ENCODE measurements at regions not wholly inside any gene's neighbourhood (a gene's known extent, or its start where the extent isn't known, plus 50 kb on each side); places are given as distances from the start of the nearest gene placed in this dataset.

GRCh38 chr7:52080493-52080892 lies 763.9 kb upstream of the COBL start:
- TF ChIP-seq, protein P1, sequence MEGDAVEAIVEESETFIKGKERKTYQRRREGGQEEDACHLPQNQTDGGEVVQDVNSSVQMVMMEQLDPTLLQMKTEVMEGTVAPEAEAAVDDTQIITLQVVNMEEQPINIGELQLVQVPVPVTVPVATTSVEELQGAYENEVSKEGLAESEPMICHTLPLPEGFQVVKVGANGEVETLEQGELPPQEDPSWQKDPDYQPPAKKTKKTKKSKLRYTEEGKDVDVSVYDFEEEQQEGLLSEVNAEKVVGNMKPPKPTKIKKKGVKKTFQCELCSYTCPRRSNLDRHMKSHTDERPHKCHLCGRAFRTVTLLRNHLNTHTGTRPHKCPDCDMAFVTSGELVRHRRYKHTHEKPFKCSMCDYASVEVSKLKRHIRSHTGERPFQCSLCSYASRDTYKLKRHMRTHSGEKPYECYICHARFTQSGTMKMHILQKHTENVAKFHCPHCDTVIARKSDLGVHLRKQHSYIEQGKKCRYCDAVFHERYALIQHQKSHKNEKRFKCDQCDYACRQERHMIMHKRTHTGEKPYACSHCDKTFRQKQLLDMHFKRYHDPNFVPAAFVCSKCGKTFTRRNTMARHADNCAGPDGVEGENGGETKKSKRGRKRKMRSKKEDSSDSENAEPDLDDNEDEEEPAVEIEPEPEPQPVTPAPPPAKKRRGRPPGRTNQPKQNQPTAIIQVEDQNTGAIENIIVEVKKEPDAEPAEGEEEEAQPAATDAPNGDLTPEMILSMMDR (IDR thresholded peaks at IDR 0.05; ENCODE audit: borderline replicate concordance, insufficient read depth, low read depth, low read length) = no peak
- H3K4me3 ChIP-seq (ENCODE audit: low read depth, low read length) = no peak overlapping the region

DNA sequence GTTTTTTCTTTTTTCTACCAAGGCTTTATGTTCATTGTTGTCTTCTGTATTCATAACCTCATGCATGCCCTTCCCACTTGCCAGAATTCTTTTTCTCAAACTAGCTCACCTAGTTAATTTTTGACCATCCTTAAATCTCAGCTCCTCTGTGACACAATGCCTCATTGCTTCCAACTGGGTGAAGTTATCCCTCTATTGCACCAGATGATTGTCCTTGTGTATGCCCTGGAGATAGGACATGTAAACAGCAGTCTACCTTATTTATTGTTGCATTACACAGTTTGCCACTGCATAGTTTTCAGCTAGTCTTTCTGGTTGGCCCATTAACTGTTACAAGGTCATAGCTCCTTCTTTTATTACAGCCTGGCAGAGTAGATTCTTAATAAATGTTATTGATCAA lies 763.1 kb upstream of the COBL start:
- H3K4me3 ChIP-seq (ENCODE audit: low read depth, low read length) = no peak overlapping the region
- TF ChIP-seq, protein P1 (IDR thresholded peaks at IDR 0.05; ENCODE audit: borderline replicate concordance, insufficient read depth, low read depth, low read length) = no peak

- TF ChIP-seq, protein P1 (IDR thresholded peaks at IDR 0.05; ENCODE audit: borderline replicate concordance, insufficient read depth, low read depth, low read length) = no peak
These were observed 761.0 kb upstream of the COBL start for GRCh38 chr7:52077571-52077970.

DNA sequence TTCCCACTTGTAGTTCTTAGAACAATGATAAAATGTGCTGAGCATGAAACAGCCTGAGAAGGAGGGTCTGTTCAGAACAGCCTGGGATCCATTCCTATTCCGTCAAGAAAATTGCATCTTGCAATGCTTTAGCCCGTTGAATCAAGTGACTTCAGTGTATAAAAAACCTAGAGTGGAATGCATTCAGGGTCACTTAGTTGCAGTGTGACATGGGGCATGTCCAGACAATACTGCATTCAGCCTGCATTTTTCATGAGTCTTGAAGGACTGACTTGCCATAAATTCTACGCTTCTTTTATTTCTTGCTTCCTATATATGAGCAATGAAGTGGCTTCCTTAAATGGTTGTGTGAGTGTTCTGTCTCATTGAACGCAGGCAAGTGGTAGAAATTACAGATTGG lies 758.3 kb upstream of the COBL start:
- TF ChIP-seq, protein P1 (IDR thresholded peaks at IDR 0.05; ENCODE audit: borderline replicate concordance, insufficient read depth, low read depth, low read length) = no peak
- H3K4me3 ChIP-seq (ENCODE audit: low read depth, low read length) = no peak overlapping the region

More at GRCh38 chr7:52077571-52077970, 761.0 kb upstream of the COBL start:
- no peak overlapping the region for H3K4me3 ChIP-seq (ENCODE audit: low read depth, low read length)

DNA sequence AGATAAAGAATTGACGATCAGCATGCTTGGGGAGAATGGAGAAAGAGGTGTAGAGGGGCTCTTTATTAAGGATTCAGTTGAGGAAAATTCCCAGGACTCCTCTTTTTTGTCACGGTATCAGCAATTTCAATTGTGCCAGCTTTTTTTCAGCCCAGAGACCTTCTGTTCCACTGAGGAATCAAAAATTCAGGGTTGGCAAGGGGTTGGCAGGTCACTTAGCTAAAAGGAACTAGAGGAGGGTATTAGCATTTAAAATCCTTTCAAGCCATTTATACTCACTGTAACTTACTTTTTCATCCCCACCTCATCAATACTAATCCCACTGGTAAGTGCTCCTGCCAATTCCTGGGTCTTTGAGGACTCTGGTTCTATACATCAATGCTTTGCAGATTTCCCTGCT lies 757.5 kb upstream of the COBL start:
- TF ChIP-seq, protein P1 (IDR thresholded peaks at IDR 0.05; ENCODE audit: borderline replicate concordance, insufficient read depth, low read depth, low read length) = no peak
- H3K4me3 ChIP-seq (ENCODE audit: low read depth, low read length) = no peak overlapping the region

GRCh38 chr7:52071744-52072143 lies 755.1 kb upstream of the COBL start:
- TF ChIP-seq, protein P1 (IDR thresholded peaks at IDR 0.05; ENCODE audit: borderline replicate concordance, insufficient read depth, low read depth, low read length) = no peak
- no peak overlapping the region for H3K4me3 ChIP-seq (ENCODE audit: low read depth, low read length)

- TF ChIP-seq, protein P1 (IDR thresholded peaks at IDR 0.05; ENCODE audit: borderline replicate concordance, insufficient read depth, low read depth, low read length) = no peak
- H3K4me3 ChIP-seq (ENCODE audit: low read depth, low read length) = no peak overlapping the region
These were observed 747.9 kb upstream of the COBL start for GRCh38 chr7:52064493-52064892.
